Daoy (cell line): ENCODE measurements at regions not wholly inside any gene's neighbourhood (a gene's known extent, or its start where the extent isn't known, plus 50 kb on each side); places are given as distances from the start of the nearest gene placed in this dataset.

ENCODE experiments used
- DNase-seq: peaks from one replicate; pipeline ENCODE4 v3.0.0-alpha.2; 2015; ENCODE audit warnings: low read depth

DNA sequence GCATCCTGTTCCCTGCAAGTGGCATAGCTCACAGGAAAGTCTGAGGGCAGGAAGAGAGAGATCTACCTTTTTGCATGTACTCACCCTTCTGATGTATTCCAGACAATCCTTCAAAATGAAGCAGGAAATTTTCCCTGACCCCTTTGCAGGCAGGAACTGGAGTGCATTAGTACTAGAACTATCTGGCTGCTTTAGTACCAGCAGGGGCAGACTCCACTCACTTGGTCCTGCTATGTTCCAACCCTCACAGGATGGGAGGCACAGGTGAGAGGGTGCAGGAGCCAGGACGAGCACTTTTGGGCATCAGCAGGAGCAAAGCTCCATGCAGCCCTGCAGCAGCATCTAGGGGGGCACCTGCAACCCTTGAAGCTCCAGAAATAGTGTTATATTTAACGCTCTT, 116.3 kb upstream of the IGF1 start:
- no peak for DNase-seq

- no peak for DNase-seq
These were observed 115.7 kb upstream of the IGF1 start for GRCh38 chr12:102596031-102596430.

DNA sequence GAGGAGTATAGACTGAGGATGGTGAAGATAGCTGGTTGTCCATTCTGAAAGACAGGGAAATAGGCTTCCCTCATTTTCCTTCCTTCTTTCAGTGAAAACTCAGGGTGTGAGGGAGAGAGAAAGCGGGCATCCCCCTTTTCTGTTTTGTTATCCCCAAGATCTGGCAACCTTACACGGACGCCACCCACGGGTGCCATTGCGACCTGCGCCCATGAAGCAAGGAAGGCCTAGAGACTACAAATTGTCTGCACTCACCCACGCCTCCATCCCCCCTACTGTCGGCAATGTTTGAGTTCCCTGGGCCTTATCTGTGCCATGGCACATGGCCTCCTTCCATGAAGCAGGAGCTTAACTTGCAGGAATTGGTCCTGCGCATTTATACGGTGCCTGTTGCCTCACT, 115.0 kb upstream of the IGF1 start:
- DNase-seq, result no peak

DNA sequence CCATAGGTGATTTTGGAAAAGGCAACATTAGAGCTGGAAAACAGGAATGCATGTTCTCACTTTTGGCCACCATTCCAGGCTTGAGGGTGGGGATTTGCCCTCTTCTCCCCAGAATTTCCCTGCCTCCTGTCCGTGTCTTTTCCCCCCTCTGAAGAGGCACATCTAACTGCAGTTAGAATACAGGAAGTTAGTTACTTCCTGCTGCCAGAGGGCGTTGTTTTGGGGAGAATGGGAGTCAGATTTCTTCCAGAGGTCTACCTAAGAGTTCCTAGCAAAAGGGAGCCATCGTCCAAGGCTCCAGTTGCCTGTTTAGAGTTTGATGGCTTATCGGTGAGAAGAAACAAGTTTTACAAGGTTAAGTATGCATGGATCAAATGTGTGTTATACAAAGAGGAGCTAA, 112.8 kb upstream of the IGF1 start:
- no peak for DNase-seq

- DNase-seq, result no peak
These were observed 111.8 kb upstream of the IGF1 start for GRCh38 chr12:102592134-102592533.

DNA sequence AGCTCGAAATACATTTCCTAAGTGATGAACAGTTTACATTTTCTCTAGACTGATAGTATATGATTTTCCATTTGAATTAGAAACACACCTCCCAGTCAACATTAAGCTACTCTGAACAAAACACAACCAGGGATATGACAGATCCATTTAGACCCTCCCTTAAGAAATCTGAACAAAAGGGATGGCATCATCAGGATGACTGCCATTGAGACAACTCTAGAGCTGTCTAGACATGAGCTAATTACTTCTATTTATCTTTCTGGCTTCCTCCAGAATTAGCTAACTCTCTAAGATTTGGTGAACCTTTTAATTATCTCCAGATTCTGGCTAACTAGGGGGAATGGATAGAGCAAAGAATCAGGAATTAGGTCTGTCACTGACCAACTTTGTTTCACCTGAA, 92.9 kb upstream of the IGF1 start:
- peak; percentile 16 for DNase-seq

- no peak for DNase-seq
These were observed 91.5 kb upstream of the IGF1 start for GRCh38 chr12:102571889-102572288.

DNA sequence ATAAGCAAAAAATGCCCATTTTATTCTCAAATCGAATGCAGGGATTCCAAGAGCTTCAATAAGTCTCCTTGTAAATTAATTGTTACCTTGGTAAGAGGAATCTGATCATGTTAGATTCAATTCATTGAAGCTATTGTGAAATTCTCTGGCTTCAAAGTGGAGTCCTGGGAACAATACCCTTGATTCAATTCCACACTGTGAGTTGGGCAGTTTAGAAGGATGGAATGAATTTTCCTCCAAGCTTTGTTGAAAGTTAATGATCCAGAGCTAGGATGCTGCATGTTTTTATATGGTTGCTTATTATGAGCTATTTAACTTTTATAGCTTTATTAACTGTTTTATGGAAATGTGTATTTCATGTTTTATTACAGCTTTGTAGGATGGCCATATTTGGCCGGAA, 89.9 kb upstream of the IGF1 start:
- DNase-seq, result no peak

DNA sequence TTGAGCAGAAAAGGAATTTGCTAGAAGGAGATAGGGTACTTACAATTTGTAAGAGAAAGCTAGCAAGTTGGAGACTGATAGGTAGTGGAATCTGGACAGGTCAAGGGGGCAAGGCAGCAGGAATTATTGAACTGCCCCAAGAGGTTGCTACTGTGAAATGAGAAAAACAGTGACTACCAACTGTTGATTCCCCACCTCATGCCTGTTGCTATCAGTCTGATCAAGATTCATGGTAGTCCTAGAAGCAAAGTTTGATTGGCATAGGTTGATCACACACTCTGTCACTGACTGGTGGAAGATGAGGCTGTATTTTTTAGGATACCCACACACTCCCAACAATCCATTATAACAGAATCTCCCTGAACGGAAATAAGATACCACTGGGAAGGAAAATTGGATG, 89.4 kb upstream of the IGF1 start:
- no peak for DNase-seq

GRCh38 chr12:102568276-102568675, 87.9 kb upstream of the IGF1 start:
- peak; percentile 17 for DNase-seq

GRCh38 chr12:102567031-102567985, 86.9 kb upstream of the IGF1 start:
- DNase-seq, result peak; percentile 68

GRCh38 chr12:102565555-102565954, 85.2 kb upstream of the IGF1 start:
- DNase-seq, result no peak

- no peak for DNase-seq
These were observed 83.7 kb upstream of the IGF1 start for GRCh38 chr12:102564026-102564425.

DNA sequence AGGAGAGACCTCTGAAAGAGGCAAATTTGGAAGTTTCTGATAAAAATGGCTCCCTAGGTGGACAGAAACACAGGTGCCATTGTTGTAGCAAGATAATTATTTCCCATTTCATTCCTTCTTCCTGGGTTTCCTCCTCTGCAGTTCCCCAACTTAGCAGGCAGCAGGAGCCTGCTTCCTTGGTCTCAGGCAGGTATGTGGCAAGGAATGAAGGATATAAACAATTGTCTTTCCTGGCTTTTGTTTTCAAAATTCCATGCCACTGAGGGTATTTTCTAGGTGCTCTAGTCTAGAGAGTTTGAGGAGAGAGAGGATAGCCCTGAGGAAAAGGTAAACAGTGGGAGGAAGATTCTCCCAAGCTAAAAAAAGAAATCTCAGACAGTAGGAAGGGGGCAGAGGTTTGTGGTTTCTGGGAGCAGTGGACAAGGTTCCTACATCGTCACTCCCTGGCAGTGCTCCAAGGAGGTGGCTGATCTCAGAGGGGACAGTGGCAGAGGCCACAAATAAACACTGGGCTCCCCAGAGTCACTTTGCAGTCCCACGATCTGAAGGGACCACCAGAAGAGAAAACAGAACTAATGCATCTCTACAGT, 82.6 kb upstream of the IGF1 start:
- DNase-seq, result peak; percentile 25

DNA sequence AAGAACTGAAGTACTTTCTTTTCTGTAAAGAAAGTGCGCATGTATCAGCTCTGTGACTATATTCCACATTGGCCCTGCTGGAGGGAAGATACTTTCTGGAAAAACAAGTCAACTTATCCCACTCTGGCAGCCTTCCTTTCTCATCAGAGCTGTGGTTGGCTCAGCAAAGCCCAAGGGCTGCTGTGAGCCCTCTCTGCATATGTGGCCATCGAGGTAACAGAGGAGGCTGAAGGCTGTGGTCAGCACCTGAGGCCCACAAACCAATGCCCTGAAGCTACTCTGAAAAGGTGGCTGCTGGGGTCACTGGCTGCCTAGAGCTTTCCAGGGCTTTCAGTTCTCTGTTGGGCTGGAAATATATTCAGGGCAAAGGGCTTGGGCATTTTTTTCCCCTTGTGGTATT, 70.8 kb upstream of the IGF1 start:
- no peak for DNase-seq

GRCh38 chr12:102549691-102550090, 69.3 kb upstream of the IGF1 start:
- no peak for DNase-seq

DNA sequence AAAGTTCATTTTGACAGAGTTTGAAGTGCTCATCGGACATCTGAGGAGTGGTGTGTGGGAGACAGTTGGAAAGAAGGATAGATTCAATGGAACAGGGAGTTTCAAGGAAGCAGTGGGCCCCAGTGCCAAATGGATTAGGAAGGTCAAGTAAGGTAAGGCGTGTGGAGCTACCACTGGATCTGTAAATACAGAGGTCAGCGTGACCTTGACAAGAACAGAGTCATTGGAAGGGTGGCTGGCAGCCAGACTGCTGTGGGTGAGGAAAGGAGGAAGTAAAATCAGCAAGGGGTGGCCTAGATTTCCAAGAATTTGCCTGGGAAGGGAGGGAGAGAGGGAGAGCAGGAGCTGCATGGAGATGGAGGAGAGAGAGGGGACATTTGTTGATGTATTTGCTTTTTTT, 68.2 kb upstream of the IGF1 start:
- peak; percentile 34 for DNase-seq

GRCh38 chr12:102543494-102544485, 63.4 kb upstream of the IGF1 start:
- peak; percentile 21 for DNase-seq

GRCh38 chr12:102542816-102543440, 62.6 kb upstream of the IGF1 start:
- DNase-seq, result no peak

DNA sequence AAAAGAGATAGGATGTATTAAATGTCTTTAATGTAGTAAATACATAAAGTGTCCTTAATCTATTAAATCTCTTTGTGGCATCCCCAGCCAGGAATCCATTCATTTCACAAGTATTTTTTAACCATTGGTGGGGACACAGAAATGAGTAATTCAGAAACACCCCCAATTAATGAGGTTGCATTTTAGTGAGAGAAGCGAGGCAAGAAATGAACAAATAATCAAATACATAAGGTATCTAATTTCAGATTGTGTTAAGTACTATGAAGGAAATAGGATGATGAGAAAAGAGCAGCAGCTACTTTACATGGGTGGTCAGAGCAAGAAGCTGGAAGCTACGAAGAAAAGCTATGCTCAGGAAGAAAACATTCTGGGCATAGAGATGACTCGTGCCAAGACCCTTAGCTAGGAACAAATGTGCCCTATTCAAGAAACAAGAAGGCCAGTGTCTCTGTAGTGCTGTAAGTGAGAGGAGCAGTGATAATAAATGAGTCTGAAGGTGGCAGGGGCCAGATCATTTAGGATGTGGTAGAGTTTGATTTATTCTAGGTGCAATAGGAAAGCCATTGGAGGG, 60.5 kb upstream of the IGF1 start:
- no peak for DNase-seq
